ENCODE measurements at regions not wholly inside any gene's neighbourhood (a gene's known extent, or its start where the extent isn't known, plus 50 kb on each side); places are given as distances from the start of the nearest gene placed in this dataset.

DNA sequence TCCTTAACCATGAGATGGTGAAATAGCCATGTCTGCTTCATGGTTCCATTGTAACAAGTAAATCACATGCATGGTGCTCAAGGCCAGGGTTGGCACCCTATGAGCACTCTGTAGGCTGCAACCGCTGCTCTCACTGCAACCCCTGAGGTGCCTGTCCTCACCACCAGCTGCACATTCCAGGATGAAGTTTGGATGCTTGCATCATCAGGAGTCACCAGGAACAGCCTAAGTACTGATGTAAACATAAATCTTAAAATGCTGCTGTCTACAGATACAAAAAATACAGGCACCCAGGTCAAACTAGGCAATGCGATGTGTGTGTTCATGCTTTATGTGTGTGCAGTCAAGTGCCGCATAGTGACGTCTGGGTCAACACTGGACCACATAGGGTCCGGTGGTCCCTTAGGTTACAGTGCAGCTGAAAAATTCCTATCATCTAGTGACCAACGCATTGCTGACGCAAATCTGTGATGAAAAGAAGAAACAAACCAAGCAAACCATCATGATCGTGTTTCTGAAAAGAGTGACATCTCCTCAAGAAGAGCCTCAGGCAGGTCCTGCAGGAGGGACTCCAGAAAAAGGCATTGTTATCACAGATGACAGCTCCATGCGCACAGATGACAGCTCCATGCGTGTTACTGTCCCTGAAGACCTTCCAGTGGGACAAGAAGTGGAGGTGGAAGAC is 234.8 kb downstream of the AUH start (continued):
- TF ChIP-seq, protein P1, sequence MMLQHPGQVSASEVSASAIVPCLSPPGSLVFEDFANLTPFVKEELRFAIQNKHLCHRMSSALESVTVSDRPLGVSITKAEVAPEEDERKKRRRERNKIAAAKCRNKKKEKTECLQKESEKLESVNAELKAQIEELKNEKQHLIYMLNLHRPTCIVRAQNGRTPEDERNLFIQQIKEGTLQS (IDR thresholded peaks at IDR 0.05; ENCODE audit: insufficient read depth, low read depth, low read length): no peak
- no peak for TF ChIP-seq HDAC6 (IDR thresholded peaks at IDR 0.05; ENCODE audit: low read depth, low read length)
- TF ChIP-seq RNF2 (IDR thresholded peaks at IDR 0.05; ENCODE audit: borderline replicate concordance, low read depth, low read length, missing control alignments, poor library complexity, severe bottlenecking): no peak
